GM18861 (cell line): ENCODE measurements at regions not wholly inside any gene's neighbourhood (a gene's known extent, or its start where the extent isn't known, plus 50 kb on each side); places are given as distances from the start of the nearest gene placed in this dataset.
"Not testable (repeated sequence)": the region's sequence is repeated elsewhere in the genome, so short reads cannot be mapped to it uniquely, and the experiment has no call there.

ENCODE experiments used
- ATAC-seq: cut with Tn5 transposase; IDR thresholded peaks from one replicate; pipeline ENCODE4 v1.9.1; 2021; ENCODE audit not compliant: unreplicated experiment

DNA sequence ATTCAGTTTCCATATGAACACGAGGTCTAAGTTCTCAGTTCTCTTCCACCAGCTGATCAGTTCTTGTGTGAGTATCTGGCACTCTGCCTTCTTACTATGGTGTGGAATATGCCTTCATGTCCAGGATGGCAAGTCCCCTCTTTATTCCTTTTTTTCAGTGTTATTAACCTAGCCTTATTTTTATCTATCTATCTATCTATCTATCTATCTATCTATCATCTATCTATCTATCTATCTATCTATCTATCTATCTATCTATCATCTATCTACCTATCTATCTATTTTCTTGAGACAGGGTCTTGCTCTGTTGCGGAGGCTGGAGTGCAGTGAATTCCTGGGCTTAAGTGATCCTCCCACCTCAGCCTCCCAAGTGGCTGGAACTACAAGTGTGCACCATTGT is 329.2 kb upstream of the TNRC6C start:
- not testable (repeated sequence) for ATAC-seq

DNA sequence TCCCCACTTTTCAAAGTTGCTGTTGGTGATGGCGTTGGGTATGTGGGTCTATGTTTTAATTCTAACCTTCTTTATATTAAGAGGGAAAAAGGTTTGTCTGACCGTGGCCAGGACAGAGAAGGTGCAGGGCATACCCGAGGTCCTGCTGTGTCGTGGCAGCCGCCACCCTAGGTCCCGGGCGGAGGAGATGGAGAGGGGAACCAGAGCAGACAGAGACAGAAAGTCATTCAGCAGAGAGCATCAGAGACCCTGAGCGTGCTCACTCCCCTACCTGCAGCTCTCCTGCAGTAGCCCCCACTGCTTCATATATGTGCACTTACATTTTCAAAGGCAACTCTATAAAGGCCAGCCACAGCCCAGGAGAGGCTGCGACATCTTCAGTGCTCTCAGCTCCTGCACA is 327.2 kb upstream of the TNRC6C start:
- no peak for ATAC-seq

DNA sequence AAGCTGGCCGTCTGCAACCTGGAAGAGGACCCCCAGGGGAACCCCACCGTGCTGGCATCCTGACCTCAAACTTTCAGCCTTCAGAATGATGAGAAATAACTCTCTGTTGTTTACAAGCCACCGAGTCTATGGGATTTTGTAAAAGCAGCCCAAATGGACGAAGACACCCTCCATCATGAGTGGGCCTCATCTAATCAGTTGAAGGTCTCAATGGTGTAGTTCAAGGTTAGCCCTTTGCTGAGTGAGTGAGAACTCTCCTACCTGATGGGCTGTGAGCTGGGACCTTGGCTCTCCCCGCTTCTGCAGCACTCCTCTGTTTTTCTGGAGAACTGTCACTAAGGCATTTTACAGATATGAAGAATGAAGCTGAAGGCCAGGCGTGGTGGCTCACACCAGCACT is 325.9 kb upstream of the TNRC6C start:
- ATAC-seq = no peak

DNA sequence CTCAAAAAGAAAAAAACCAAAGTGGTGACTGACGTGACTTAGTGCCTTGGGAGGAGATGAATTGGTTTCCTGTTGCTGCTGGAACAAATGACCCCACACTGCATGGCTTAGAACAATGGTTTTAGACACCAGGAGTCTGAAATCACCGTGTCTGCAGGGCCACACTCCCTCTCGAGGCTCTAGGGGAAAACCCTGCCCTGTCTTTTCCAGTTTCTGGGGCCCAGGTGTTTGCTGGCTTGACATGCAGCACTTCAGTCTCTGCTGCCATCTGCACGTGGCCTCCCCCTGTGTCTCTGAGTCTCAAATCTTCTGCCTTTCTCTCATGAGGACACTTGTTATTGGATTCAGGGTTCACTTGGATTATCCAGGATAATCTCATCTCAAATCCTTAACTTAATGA is 323.8 kb upstream of the TNRC6C start:
- no peak for ATAC-seq

GRCh38 chr17:77635176-77635575 is 323.3 kb upstream of the TNRC6C start:
- no peak for ATAC-seq

GRCh38 chr17:77635785-77636184 is 322.7 kb upstream of the TNRC6C start:
- not testable (repeated sequence) for ATAC-seq

DNA sequence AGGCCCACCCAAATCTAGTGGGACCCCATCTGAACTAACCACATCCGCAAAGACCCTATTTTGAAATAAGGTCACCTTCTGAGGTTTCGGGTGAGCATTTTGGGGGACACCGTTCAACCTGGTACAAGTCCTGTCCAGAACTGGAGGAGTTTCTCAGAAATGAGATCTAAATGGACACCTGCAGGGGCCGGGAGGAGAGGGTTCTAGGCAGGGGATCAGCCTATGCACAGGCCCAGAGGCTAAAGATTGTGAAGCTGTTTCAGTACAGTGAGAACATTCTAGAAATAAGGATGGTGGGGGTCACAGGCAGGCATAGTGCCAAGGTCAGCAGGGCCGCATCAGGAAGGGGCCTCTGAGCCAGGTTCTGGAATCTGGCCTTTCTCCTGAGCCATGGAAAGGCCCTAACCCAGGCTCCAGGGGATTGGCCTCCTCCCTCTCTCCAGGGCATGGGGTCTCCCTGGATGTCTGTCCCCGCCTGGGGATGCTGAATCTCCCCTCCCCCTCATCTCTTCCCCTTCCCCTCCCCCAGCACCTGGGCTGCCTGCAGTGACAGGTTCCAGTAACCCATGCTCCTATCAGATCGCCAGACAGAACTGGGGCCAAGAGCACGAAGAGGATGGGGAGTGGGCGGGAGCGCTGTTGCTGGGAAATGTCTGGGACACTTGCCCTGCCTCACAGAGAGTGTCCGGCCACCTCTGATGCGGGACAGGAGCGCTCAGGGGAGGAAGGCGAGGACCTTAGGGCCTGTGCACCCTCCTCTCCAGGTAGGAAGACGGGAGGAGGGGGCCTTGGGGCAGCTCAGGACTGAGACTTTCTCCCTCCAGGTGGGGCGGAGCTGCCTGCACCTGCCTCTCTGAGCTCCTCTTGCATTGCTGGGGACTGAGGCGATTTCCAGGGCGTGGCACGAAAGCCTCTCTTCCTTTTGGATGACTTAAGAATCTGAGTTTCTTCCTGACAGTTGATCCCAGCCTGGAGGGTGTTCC is 321.4 kb upstream of the TNRC6C start:
- ATAC-seq = no peak

GRCh38 chr17:77637818-77638575 is 320.5 kb upstream of the TNRC6C start:
- no peak for ATAC-seq

GRCh38 chr17:77640252-77640651 is 318.3 kb upstream of the TNRC6C start:
- no peak for ATAC-seq

DNA sequence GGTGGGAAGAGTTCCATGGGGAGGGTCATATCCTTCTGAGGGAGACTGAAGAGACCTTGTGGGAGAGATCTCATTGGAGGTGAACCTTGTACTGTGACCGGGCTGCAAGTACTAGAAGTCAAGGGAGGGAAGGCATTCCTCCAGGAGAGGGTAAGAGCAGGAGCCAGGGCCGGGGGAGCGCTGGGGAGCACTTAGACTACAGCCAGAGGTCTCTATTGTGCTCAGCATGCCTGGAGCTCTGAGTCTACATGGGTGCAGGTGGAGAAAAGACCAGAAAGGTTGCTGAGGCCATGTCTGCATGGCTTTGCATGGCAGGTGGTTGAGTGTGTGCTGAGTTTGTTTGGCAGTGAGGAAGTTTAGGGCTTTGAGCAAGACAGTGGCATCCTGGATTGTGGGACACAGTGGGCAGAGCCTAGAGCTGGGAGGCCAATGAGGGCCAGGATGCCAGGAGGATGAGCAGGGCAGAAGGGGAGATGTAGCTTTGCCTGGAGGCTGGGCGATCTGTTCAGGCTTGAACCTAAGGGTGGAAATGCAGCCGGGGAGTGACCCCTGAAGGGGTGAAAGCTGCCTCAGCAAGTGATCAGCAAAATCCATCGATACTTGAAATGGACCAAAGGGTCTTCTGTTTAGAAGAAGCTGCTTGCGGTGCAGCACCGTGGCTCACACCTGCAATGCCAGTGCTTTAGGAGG is 317.4 kb upstream of the TNRC6C start:
- no peak for ATAC-seq

DNA sequence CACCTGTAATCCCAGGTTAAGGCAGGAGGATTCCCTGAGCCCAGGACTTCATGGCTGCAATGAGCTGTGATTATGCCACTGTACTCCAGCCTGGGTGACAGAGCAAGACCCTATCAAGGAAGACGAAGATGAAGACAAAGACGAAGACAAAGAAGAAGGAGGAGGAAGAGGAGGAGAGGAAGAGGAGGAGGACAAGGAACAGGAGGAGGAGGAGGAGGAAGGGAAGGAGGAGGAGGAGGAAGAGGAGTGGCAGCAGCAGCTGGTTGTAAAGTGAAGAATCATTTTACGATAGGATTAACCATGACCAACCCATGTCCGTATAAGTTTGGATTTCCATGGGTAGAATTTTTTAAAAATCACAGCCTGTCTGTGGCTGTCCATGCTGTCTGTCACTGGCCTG is 316.8 kb upstream of the TNRC6C start:
- no peak for ATAC-seq

DNA sequence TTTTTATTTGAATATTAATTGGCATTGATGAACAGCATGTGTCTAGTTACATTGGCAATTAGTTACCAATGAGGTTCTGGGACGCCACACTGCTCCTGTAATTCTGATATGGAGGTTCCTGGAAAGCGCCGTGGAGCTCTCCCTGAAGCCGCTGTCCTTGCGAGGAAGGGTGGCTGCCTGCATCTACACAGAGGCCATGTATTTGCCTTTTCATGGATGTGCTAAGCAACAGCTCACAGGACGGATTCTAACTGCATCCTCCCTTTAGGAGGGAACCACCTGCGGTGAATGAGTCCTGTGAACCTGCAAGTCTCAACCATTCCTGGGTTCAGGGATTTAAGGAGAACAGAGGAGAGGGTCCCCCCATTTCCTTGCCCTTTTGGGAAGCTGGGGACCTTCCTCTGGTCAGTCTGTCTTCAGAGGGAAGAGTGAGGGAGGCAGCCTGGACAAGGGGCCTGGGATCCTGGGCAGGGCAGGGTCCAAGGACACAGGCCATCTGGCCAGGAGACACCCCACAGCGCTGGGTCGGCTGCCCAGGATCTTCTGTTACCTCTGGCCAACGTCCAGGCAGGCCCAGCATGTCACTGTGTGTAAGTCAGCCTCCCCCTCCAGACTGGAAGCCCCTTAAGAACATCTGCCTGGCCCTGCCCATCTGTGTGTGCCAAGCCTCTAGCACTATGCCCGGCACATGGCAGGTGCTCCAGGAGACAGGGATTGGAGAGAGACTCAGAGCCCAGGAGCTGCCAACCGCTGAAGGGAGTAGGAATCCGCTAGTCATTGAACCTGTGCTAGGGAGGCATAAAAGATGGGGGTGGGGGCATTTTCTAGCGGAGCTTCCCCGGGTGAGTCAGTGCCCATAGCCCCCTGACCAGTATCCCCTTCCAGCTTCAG is 314.1 kb upstream of the TNRC6C start:
- no peak for ATAC-seq

DNA sequence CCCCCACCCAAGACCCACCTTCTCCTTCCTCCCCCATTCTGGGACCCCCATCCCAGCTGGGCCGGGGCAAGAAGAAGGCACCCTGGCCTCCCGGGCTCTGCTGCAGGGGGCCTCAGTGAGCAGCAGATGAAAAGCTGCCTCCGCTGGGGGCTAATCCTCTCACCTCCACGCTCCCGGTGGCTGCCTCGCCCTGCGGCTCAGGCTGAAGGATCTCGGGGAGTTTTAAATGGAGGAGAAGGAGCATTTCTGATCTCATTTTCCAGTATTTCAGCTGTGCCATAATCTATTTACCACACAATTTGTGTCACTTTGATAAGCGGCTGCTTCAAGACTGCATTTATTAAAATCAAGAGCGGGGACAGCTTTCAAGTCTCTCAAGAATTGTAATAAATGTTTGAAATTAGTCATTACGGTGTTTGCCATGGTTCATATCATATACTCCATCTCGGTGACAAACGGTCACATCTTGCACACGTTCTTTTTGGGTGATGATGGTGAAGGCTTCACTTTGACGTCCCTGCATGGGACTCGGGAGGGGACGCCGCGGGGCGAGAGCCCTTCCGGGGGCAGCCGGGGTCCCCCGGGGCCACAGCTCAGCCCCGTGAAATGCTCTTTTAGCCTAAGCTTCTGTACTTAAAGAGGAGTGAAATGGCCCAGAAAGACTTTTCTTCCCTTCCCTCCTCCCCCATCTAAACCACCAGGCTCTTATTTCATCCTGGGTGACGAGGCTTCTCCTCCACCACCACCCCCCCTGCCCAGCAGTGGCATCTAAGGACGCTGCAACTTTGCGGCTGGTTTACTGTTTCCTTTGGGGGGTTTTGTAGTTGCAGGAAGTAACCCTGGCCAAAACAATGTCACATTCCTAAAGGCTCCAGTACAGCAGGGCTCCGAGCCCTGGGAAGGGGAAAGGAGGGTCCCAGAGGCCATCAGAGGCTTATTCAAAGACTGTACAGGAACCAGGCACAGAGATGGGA is 313.1 kb upstream of the TNRC6C start:
- no peak for ATAC-seq

DNA sequence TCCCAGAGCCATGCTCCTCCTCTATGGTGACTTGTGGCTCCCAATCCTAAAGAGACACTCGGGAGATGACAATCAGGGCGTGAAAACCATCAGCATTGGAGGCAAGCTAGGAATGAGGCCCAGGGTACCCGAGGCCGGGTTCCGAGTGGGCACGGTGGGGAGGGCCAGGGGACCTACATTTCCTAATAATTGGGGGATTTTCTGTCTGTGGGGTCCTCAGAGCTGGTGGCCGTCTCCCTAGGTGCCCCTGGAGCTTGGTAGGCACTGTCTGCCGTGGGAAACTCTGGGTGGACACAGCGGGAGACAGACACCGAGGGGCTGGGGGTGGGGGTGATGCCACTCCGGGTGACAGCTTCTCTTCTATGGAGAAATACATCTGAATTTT is 312.5 kb upstream of the TNRC6C start:
- ATAC-seq = no peak

DNA sequence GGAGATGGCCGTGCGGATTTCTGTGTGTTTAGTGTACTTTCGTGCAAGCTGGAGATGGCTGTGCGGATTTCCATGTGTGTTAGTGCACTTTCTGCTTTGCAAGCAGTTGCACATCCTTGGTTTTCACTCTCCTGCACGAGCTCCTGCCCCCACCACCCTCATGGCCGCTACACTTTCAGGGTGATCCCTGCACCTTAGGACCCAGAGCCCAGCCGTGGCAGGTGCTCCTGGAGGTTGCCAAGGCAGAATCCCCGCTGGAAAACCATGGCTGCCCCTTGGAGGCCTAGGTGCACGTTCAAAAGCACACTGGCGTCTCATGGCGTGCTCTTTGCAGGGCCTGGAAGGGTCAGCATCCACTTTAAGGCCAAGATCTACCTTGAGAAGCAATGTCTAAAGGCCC is 311.0 kb upstream of the TNRC6C start:
- no peak for ATAC-seq

- ATAC-seq = no peak
These were observed 308.7 kb upstream of the TNRC6C start for GRCh38 chr17:77649717-77650211.

DNA sequence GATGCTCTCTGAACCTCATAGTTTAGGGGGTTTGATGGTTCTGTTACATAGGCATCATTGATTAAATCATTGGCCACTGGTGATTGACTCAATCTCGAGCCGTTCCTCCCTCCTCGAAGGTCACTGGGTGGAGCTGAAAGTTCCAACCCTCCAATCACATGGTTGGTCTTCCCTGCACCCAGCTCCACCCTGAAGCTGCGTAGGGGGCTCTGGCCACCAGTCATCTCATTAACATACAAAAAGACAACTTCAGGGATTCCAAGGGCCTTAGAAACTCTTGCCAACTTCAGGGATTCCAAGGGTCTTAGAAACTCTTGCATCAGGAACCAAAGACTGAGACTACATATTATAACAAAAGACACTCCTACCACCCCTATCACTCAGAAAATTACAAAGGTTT is 306.5 kb upstream of the TNRC6C start:
- ATAC-seq = no peak

GRCh38 chr17:77654296-77654695 is 304.2 kb upstream of the TNRC6C start:
- no peak for ATAC-seq

- ATAC-seq = no peak
These were observed 303.7 kb upstream of the TNRC6C start for GRCh38 chr17:77654850-77655249.
